IPS-15b (cell line): ENCODE measurements at regions not wholly inside any gene's neighbourhood (a gene's known extent, or its start where the extent isn't known, plus 50 kb on each side); places are given as distances from the start of the nearest gene placed in this dataset.

Experiments used
- H3K27me3 ChIP-seq: one replicate; pipeline ENCODE4 v1.6.1; 2013; ENCODE audit warnings: low read length; ENCODE audit not compliant: control insufficient read depth, insufficient read depth
- H3K36me3 ChIP-seq: one replicate; pipeline ENCODE4 v1.6.1; 2013; ENCODE audit warnings: low read length; ENCODE audit not compliant: control insufficient read depth, insufficient read depth
- H3K4me1 ChIP-seq: one replicate; pipeline ENCODE4 v1.6.1; 2013; ENCODE audit warnings: mild to moderate bottlenecking, low read length; ENCODE audit not compliant: control insufficient read depth, insufficient read depth
- H3K4me3 ChIP-seq: one replicate; pipeline ENCODE4 v1.5.1; 2013; ENCODE audit warnings: low read depth, low read length
- H3K9ac ChIP-seq: one replicate; pipeline ENCODE4 v1.6.1; 2013; ENCODE audit warnings: low read depth, mild to moderate bottlenecking, low read length
- H3K9me3 ChIP-seq: one replicate; pipeline ENCODE4 v1.6.1; 2013; ENCODE audit warnings: mild to moderate bottlenecking, low read length; ENCODE audit not compliant: control insufficient read depth, insufficient read depth

GRCh38 chr1:157240495-157241184, 102.4 kb upstream of the ETV3 start:
- Histone ChIP-seq H3K27me3 (no peaks in the 10 kb centered on the region), H3K9me3 (no peaks in the 10 kb centered on the region), H3K9ac (no peak overlapping the region), H3K4me1 (peaks cover 20% of the 10 kb centered on the region), H3K36me3 (no peaks in the 10 kb centered on the region), H3K4me3 (no peak overlapping the region)

GRCh38 chr1:157239936-157240335, 101.7 kb upstream of the ETV3 start:
- Histone ChIP-seq H3K9me3 (no peaks in the 10 kb centered on the region), H3K27me3 (no peaks in the 10 kb centered on the region), H3K9ac (no peak overlapping the region), H3K4me1 (peaks cover 20% of the 10 kb centered on the region), H3K4me3 (no peak overlapping the region), H3K36me3 (no peaks in the 10 kb centered on the region)

GRCh38 chr1:157238585-157238984, 100.4 kb upstream of the ETV3 start:
- Histone ChIP-seq H3K36me3 (no peaks in the 10 kb centered on the region), H3K4me3 (no peak overlapping the region), H3K9ac (no peak overlapping the region), H3K4me1 (peaks cover 20% of the 10 kb centered on the region), H3K9me3 (no peaks in the 10 kb centered on the region), H3K27me3 (no peaks in the 10 kb centered on the region)

- Histone ChIP-seq H3K9me3 (no peaks in the 10 kb centered on the region), H3K4me1 (peaks cover 20% of the 10 kb centered on the region), H3K4me3 (no peak overlapping the region), H3K36me3 (no peaks in the 10 kb centered on the region), H3K9ac (no peak overlapping the region), H3K27me3 (no peaks in the 10 kb centered on the region)
Observed at GRCh38 chr1:157237981-157238380, 99.8 kb upstream of the ETV3 start.

- Histone ChIP-seq H3K36me3 (no peaks in the 10 kb centered on the region), H3K27me3 (no peaks in the 10 kb centered on the region), H3K9ac (no peak overlapping the region), H3K9me3 (no peaks in the 10 kb centered on the region), H3K4me1 (peaks cover 20% of the 10 kb centered on the region), H3K4me3 (no peak overlapping the region)
Observed at GRCh38 chr1:157237522-157237921, 99.3 kb upstream of the ETV3 start.

GRCh38 chr1:157236072-157236471, 97.9 kb upstream of the ETV3 start:
- Histone ChIP-seq H3K36me3 (no peaks in the 10 kb centered on the region), H3K27me3 (no peaks in the 10 kb centered on the region), H3K4me3 (no peak overlapping the region), H3K9ac (no peak overlapping the region), H3K4me1 (peaks cover 19% of the 10 kb centered on the region), H3K9me3 (no peaks in the 10 kb centered on the region)

- no peaks in the 10 kb centered on the region for H3K27me3 ChIP-seq
- H3K4me1 ChIP-seq: peaks cover 15% of the 10 kb centered on the region
- no peak overlapping the region for H3K9ac ChIP-seq
- no peaks in the 10 kb centered on the region for H3K9me3 ChIP-seq
- H3K36me3 ChIP-seq: no peaks in the 10 kb centered on the region
- no peak overlapping the region for H3K4me3 ChIP-seq
Observed at GRCh38 chr1:157235307-157235706, 97.1 kb upstream of the ETV3 start.

GRCh38 chr1:157234705-157235273, 96.6 kb upstream of the ETV3 start:
- Histone ChIP-seq H3K9me3 (no peaks in the 10 kb centered on the region), H3K9ac (no peak overlapping the region), H3K36me3 (no peaks in the 10 kb centered on the region), H3K4me1 (peaks cover 15% of the 10 kb centered on the region), H3K4me3 (no peak overlapping the region), H3K27me3 (no peaks in the 10 kb centered on the region)

- Histone ChIP-seq H3K27me3 (no peaks in the 10 kb centered on the region), H3K36me3 (no peaks in the 10 kb centered on the region), H3K4me1 (peaks cover 5% of the 10 kb centered on the region), H3K4me3 (no peak overlapping the region), H3K9me3 (no peaks in the 10 kb centered on the region), H3K9ac (no peak overlapping the region)
Observed at GRCh38 chr1:157233131-157233530, 94.9 kb upstream of the ETV3 start.

GRCh38 chr1:157231846-157232525, 93.8 kb upstream of the ETV3 start:
- Histone ChIP-seq H3K9ac (no peak overlapping the region), H3K4me1 (peaks cover 5% of the 10 kb centered on the region), H3K27me3 (no peaks in the 10 kb centered on the region), H3K9me3 (no peaks in the 10 kb centered on the region), H3K36me3 (no peaks in the 10 kb centered on the region), H3K4me3 (no peak overlapping the region)

- Histone ChIP-seq H3K27me3 (no peaks in the 10 kb centered on the region), H3K4me1 (peaks cover 5% of the 10 kb centered on the region), H3K36me3 (no peaks in the 10 kb centered on the region), H3K9ac (no peak overlapping the region), H3K4me3 (no peak overlapping the region), H3K9me3 (no peaks in the 10 kb centered on the region)
Observed at GRCh38 chr1:157230500-157230899, 92.3 kb upstream of the ETV3 start.

- Histone ChIP-seq H3K27me3 (no peaks in the 10 kb centered on the region), H3K9me3 (no peaks in the 10 kb centered on the region), H3K4me3 (no peak overlapping the region), H3K4me1 (peaks cover 5% of the 10 kb centered on the region), H3K9ac (no peak overlapping the region), H3K36me3 (no peaks in the 10 kb centered on the region)
Observed at GRCh38 chr1:157227700-157228099, 89.5 kb upstream of the ETV3 start.
